Fibroblast of the conjunctiva (primary cell): ENCODE measurements at regions not wholly inside any gene's neighbourhood (a gene's known extent, or its start where the extent isn't known, plus 50 kb on each side); places are given as distances from the start of the nearest gene placed in this dataset.

ENCODE experiments used
- DNase-seq: peaks from one replicate; pipeline ENCODE4 v3.0.0-alpha.2; 2010; ENCODE audit warnings: low read depth

- no peak for DNase-seq
These were observed 390.4 kb downstream of the SHISA9 start for GRCh38 chr16:13291591-13292333.

DNA sequence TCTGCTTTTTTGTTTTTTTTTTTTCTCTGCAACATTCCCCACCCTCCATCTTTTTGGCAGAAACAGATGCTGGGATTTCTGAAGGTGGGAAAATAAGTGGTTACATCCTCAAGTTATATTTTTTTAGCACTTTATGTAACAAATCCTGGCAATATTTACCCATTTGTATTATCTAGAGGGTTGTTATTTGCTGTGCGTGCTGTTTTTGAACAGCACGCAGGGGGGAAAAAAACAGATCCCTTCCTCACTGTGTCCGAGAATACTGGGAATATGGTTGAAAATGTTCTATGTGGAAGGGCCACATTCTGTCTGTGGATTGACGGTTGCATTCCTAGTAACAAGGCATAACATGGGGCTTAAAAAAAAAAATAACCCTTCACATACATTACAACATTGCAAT lies 394.8 kb downstream of the SHISA9 start:
- DNase-seq, result no peak

- no peak for DNase-seq
These were observed 397.3 kb downstream of the SHISA9 start for GRCh38 chr16:13298666-13299065.

- DNase-seq, result no peak
These were observed 398.9 kb downstream of the SHISA9 start for GRCh38 chr16:13300066-13300840.

DNA sequence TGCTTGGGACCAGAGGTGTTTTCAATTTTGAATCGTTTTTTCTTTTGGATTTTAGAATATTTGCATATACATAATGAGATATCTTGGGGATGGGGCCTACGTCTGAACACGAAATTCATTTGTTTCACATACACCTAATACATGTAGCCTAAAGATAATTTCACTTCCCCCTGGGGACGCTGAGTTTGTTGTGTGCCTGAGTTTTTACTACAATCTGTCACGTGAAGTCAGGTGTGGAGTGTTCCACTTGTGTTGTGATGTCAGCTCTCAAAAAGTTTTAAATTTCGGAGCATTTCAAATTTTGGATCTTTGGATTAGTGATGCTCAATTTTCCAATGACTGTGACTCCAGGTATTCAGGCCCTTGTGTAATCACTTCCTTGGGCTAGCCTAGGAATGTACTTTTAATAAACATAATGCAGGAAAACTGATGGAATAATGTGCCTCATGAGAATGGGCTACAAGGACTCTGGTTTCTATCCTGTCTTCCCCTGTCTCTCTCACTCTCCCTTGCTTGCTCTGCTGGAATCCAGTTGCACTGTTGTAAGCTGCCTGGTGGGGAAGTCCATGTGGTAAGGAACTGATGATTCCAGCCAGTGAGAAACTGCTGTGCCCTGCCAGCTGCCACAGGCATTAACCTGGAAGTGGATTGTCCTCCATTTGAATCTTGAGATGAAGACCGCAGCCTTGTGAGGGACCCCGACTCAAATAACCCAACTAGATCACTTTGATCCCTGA lies 403.8 kb downstream of the SHISA9 start:
- DNase-seq, result no peak

GRCh38 chr16:13306161-13306995 lies 405.0 kb downstream of the SHISA9 start:
- no peak for DNase-seq

GRCh38 chr16:13307255-13307654 lies 405.9 kb downstream of the SHISA9 start:
- peak; percentile 0 for DNase-seq

GRCh38 chr16:13307851-13308250 lies 406.5 kb downstream of the SHISA9 start:
- DNase-seq, result no peak

GRCh38 chr16:13312063-13312462 lies 410.7 kb downstream of the SHISA9 start:
- DNase-seq, result no peak

- DNase-seq, result no peak
These were observed 412.0 kb downstream of the SHISA9 start for GRCh38 chr16:13313351-13313750.

DNA sequence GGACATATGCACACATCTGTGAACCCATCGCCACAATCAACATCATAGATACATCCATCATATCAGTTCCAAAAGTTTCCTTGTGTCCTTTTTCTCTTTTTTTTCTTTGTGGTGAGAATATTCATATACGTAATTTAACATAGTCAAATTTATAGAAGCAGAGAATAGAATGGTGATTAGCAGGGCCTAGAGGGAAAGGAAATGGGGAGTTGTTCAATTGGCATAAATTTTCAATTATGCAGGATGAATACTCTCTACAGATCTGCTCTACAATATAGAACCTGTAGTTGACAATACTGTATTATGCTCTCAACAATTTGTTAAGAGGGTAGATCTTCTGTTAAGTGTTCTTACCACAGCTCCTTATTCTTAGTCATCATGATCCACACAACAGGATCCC lies 413.2 kb downstream of the SHISA9 start:
- DNase-seq, result no peak

DNA sequence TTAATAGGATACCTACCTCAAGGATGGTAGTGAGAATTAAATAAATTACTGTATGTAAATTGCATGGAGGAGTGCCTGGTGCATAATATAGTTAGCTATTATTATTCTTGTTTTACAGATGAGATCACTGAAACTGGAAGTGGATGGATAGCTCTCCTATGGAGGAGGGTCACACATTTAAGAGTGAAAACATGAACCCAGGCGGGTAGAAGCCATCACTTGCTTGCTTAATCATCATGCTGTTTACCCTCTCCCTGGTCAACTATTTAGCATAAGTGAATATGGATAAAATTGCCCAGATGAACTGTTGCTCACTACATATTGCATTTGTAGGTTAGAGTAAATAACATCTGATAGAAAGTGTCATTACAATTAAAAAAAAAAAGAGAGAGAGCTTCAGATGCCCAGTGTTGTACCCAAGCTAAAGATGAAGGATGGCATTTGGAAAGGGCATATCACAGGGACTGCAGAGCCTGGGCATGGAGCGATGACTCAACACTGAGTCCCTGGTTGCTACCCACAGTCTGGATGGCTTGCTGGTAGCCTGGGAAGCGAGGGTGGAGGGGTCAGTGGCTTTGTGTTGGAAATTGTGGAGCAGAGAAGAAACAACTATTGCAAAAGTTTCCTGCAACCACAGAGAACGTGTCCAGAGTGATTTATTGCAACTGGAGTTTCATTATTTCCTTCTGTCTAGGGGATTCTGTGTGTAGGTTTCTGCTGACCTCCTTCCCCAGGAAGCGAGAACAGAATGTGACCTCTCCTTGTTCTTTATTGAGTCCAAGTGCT lies 414.4 kb downstream of the SHISA9 start:
- DNase-seq, result no peak

GRCh38 chr16:13322336-13322735 lies 420.9 kb downstream of the SHISA9 start:
- DNase-seq, result no peak

DNA sequence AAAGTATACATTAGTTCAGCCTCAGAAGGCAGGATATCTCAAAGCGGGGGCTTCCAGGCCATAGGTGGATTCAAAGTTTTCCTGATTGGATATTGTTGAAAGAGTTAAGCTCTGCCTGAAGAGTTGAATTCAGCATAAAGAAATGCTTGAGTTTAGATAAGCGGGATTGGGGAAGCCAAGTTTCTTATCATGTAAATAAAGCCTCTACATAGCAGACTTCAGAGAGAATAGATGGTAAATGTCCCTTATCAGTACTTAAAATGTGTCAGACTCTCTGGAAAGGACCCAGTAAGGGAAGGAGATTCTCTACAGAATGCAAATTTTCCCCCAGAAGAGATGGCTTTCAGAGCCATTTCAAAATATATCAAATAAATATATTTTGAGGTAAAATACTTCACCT lies 423.5 kb downstream of the SHISA9 start:
- DNase-seq, result no peak

GRCh38 chr16:13325396-13325795 lies 424.0 kb downstream of the SHISA9 start:
- DNase-seq, result no peak

DNA sequence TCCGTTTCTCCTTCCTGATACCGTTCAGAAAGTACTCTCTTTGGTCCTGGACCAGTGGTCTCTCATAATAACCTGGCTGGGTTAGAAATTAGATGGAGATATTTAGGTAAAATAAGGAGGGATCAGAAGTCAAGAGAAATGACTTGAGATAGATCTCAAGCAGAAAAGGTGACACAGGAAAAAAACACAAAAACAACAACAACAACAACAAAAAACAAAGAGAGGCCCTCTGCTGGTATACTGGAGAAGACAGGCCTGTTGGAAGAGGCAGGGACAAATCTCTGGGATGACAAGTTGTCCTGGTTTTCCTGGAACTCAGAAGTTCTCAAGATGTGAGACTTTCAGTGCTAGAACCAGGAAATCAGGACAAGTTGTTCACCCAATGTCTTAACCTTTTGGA lies 430.5 kb downstream of the SHISA9 start:
- no peak for DNase-seq

DNA sequence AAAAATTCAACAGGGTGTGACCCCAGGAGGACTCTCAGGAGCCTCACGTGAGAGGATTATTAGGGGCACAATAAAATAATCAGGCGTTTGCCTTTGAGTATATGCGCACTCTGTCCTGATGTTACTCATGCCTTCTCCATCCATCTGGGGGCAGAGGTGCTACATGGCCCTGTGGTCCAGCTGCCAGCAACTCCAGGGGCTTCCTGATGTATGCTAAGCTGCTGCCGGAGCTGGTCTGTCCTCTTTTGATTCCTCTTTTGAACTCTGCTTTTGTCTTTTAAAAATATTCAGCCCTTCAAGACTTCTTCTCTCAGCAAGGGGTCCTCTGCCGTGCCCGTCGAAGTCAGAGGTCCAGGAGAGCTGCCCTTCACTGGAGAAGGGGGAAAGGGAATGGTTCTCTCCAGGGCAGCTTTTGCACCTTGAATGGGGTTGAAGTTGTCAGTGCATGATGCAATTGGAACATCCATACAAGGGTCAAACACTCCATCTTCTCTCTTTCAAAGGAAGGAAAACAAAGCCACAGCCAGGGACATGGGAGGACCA lies 431.4 kb downstream of the SHISA9 start:
- no peak for DNase-seq

DNA sequence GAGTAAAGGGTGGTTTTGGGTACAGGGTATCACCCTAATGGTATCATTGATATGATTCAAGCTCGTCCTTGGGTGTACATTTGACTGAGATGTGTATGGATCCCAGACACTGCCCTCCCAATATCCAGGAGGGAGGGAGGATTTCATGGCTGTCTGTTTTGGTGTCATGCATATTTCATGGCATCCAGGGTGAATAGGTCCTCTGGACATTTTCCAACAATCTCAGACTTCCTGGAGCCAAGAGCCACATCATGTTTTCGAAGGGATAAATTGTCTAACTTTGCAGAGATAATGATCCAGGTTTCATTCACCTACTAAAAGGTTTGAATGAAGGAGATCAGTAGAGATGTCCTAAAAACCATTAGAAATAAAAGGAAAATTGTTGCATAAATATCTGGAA lies 431.9 kb downstream of the SHISA9 start:
- no peak for DNase-seq

DNA sequence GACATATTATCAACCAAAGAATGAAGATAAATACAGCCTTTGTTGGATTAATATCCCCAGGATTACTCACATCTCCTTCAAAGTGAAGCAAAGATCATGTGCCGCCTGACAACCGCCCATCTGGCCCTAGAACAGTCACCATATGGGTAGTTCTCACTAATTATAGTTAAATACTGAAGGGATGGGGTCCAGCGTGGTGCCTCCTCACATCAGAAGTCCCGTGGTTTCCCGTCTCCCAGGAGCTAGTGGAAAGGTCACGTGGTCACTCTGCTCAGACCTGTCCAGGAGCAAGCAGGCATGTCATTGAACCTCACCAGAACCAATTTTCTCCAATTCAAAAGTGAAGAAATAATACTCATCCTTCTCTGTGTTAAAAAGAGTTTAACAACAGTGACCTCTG lies 434.5 kb downstream of the SHISA9 start:
- no peak for DNase-seq

DNA sequence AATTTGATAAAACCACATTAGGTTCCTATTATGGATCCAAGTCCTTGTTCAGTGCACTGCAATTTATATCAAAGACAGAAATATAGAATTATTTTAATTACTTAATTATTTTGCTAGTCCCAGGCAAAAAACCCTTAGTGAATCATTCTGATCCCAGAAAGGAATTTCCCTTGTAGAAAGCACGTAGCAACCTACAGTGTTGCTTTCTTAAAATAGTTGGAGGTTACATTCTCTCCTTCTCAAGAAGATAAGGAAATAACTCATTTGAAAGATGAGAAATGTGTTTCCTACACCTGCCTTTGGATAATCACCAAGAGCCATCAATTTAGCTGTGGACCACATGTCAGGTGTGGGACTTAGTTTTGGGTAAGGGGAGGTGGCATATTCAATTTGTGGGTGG lies 434.9 kb downstream of the SHISA9 start:
- no peak for DNase-seq
